WTC11 (cell line): ENCODE measurements at regions not wholly inside any gene's neighbourhood (a gene's known extent, or its start where the extent isn't known, plus 50 kb on each side); places are given as distances from the start of the nearest gene placed in this dataset.

ENCODE experiments used
- CTCF ChIP-seq: fragments of 200-600 bp; IDR thresholded peaks from 2 replicates; pipeline ENCODE4 v1.8.0; 2022; ENCODE audit warnings: antibody characterized with exemption
- ESRRA ChIP-seq: sonication (generic); formaldehyde crosslinking; IDR thresholded peaks from 2 replicates; pipeline ENCODE4 v1.8.1; 2022; ENCODE audit warnings: mild to moderate bottlenecking, missing genetic modification reagents, borderline replicate concordance
- MAX ChIP-seq: sonication (generic); formaldehyde crosslinking; IDR thresholded peaks from 2 replicates; pipeline ENCODE4 v1.8.0; 2022; ENCODE audit warnings: mild to moderate bottlenecking, missing genetic modification reagents

DNA sequence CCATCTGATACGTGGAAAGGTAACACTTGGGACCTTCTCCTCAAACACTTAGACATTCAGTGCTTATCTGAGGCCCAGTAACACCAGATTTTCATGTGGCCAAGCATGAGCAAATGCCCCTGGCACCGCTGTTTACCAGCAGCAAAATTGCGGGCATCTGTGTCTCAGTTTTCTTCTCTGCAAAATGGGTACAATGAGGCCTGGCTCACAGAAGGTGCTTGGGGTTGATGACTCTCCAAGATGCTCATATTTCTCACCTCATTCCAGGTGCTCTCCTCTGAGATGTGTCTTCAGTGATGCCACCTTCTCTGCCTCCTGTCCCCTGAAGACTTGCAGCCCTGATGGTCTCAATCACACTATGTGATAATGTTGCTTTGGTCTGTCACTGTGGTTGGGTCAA lies 321.7 kb downstream of the TSN start:
- TF ChIP-seq MAX (CRISPR knock-in tag) (no peak), CTCF (no peak), ESRRA (CRISPR knock-in tag) (no peak)
